Hematopoietic multipotent progenitor cell treated with erythropoietin and hydrocortisone succinate and interleukin-3 and kit ligand, for 4 days (in vitro differentiated cells): ENCODE measurements at regions not wholly inside any gene's neighbourhood (a gene's known extent, or its start where the extent isn't known, plus 50 kb on each side); places are given as distances from the start of the nearest gene placed in this dataset.
"Not testable (repeated sequence)": the region's sequence is repeated elsewhere in the genome, so short reads cannot be mapped to it uniquely, and the experiment has no call there.

Source experiments
- DNase-seq: peaks from one replicate; pipeline ENCODE4 v3.0.0-alpha.2; 2015

DNA sequence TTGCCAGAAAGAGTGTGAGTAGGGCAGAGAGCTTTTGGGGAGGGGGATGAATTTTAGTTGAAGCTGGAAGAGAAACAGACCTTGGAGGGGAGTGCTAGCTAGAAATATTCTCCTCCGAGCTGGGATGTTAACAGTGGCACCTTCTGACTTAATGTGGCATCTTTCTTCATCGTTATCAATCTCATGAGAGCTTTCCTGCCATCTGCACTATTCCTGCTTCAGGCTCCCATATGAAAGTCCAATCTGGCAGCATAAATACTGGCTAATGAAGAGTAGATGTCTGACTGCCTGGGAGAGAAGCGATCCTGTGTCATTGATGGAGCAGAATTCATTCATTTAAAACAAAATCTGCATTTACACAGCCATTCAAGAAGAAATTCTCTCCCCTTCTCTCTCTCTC, 284.5 kb downstream of the TMEM38B start:
- DNase-seq: no peak

- no peak for DNase-seq
These were observed 284.9 kb downstream of the TMEM38B start for GRCh38 chr9:105979290-105979689.

GRCh38 chr9:105984714-105985113, 290.4 kb downstream of the TMEM38B start:
- DNase-seq: no peak

DNA sequence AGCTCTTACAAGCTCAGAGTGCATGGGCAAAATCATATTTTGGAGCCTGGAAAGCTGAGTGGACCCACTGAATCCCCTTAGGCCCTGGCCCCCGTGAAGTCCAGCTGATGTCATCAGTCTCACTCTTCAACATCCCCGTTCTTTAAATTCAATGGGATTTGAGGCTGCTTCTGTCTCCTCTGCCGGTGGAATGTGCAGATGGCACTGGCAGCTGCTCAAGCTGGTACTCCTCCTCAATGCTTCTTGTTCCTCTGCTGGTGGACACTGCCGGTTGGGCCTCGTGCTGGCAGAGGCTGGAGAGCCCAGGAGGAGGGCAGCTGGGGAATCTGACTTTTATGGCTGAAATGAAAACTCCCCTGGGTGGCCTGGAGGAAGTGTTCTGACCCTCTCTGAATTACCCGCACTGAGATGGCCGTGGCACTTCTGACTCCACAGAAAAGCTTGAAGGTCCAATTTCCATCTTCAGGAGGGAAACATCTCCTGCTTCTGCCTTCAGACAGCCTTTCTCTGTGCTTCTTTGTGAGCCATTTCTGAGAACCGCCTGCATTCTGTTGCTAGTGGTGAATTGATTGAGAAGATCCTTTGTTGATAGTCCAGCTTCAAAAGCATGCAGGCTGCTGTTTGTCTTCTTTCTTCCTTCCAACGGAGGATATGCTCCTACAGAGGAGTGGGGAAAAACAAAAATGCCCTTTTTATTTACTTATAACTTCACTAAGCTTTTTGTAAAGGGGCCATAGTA, 298.9 kb downstream of the TMEM38B start:
- no peak for DNase-seq

GRCh38 chr9:105993921-105994715, 299.8 kb downstream of the TMEM38B start:
- DNase-seq: no peak

- DNase-seq: peak; percentile 5
These were observed 300.6 kb downstream of the TMEM38B start for GRCh38 chr9:105994970-105995369.

GRCh38 chr9:106017198-106017740, 322.9 kb downstream of the TMEM38B start:
- DNase-seq: no peak

- no peak for DNase-seq
These were observed 324.8 kb downstream of the TMEM38B start for GRCh38 chr9:106019039-106019680.

DNA sequence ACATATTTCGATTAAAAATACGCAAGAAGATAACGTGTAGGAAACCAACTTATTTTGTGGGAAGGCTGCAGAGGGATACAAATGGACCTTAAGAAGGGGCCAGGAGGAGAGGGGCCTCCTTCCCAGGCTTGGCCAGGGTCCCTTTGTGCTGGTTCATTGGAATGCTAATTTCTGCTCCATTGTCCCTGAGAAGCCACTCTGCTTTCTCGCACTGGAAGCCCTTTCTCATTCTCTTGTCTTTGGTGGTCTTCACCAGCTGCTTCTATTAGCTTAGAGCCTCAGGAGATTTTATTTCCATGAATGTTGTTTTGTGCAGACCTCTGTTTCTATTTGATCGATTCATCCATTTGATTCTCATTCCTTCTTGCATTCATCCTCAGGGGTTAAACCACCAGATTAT, 325.4 kb downstream of the TMEM38B start:
- no peak for DNase-seq

DNA sequence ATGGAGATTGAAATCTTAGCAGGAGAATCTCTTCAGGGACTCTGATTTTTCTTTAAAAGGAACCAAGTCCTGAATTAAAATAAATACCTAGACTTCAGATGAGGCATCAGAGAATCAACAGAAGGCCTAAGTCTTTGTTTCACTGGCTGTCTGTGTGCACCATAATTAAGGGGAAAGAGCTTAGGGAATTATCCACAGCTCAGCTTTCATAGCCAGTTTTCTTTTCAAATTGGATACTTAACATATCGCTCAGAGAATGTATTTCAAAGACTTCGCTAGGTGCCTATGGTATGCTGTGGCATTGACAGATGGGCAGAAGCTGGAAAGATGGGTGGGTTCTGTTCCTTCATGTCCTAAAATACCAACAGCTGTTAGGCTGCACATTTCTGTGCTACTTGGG, 325.8 kb downstream of the TMEM38B start:
- no peak for DNase-seq

- DNase-seq: no peak
These were observed 329.1 kb downstream of the TMEM38B start for GRCh38 chr9:106023455-106023854.

DNA sequence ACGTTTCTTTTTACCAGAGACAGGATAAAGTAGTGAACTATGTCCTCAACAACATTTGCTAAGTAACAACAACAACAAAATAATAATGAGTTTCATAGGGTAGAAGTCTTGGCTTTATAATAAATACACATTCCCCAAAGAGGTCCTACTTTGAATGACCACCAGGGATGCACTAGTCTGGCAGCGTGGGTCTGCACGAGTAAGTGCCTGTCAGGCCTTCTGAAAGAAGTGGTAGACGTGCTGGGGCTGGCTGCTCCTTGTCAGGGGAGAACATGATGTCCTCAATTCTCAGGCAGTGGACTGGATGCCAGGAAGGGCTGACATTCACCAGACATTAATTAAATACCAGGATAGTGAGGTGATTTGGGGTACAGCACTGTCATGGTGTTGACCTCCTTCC, 331.1 kb downstream of the TMEM38B start:
- peak; percentile 5 for DNase-seq

DNA sequence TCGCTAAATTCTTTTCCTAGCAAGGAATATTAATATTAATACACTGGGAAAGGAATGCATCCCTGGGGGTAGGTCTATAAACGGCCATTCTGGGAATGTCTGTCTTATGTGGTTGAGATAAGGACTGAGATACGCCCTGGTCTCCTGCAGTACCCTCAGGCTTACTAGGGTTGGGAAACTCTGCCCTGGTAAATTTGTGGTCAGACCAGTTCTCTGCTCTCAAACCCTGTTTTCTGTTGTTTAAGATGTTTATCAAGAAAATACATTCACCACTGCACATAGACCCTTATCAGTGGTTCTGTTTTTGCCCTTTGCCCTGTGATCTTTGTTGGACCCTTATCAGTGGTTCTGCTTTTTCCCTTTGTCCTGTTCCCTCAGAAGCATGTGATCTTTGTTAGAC, 335.8 kb downstream of the TMEM38B start:
- DNase-seq: not testable (repeated sequence)

DNA sequence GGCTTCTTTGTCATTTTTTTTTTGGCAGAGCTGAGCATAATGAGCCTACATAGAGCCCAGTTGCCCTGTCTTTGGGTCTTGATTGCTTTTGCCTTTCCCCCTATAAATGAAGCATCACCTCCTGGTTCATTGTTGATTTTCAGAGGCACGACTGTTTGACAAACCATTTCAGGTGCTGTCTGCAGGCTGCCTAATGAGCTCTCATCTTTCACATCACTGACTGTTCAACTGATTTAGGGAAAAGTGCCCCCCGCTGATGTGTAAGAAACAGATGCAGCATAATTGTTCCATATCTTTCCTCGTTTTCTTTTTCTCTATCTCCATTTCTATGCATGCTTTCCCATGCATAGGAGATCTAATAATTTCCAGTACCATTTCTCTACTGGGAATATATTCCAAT, 338.6 kb downstream of the TMEM38B start:
- DNase-seq: no peak

GRCh38 chr9:106035806-106036205, 341.5 kb downstream of the TMEM38B start:
- DNase-seq: no peak

DNA sequence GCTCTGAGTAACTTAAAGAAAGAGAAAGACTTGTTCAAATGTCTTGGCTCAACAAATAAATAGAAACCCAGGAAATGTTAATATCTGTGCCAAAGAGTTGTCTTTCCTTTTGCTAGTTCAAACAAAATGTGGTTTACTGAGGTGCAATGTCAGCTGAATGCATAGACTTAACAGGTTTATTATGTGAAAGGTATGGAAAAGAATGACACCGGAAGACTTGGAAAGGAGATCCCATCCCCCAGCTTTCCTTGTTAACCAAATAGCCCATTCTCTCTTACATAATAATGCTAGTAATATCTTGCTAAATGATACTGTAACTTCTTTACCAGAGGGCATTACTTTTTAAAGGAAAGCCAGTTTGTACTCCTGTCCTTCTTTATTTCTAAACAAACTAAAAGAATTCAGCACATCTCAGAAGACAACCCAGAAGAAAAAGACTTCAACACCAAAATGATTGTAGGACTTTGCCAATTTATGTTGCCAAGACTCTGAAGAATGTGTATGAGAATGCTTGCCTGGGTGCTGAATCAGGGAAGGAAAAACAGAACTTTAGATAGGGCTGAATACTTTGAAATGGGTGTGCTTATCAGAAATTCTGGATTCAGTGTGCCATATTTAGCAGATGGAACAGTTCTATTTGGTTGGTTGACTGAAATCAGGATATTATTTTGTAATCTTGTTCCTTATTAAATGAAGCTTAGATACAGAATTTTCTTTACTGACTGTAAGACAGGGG, 344.1 kb downstream of the TMEM38B start:
- no peak for DNase-seq

GRCh38 chr9:106039151-106039935, 345.0 kb downstream of the TMEM38B start:
- no peak for DNase-seq

DNA sequence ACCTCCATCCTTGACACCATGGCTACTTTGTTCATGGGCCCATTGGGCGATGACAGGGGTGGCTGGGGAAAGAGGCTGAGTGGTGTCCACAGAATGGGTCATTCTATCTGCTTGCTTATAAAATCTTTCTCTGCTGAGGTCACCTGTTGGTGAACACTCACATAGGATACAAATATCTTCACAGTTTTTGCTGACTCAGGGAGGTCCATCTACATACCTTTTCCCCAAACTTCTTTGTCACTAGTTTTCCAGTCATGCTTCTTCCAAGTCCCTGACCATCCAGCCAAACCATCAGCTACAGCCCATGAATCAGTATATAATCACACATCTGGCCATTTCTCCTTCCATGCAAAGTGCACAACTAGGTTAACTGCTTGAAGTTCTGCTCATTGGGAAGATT, 347.6 kb downstream of the TMEM38B start:
- not testable (repeated sequence) for DNase-seq

DNA sequence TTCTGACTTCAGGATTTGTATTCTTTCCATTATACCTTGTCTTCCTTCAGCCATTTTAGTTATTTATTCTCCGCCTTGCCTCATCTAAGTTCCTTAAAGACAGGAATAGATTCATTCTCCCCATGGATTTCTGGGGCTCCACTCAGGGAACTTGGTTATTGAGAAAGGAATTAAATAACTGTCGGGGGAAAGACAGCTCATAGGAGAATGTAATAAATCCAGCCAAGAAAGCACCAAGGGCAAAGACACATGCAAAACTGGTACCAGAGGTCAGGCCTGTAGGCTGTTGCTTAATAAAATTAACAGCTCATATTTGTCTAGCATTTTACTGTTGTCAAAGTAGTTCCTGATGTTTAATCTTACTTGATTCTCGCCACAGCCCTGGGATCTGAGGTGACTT, 357.2 kb downstream of the TMEM38B start:
- DNase-seq: no peak

GRCh38 chr9:106052166-106052565, 357.8 kb downstream of the TMEM38B start:
- DNase-seq: no peak

DNA sequence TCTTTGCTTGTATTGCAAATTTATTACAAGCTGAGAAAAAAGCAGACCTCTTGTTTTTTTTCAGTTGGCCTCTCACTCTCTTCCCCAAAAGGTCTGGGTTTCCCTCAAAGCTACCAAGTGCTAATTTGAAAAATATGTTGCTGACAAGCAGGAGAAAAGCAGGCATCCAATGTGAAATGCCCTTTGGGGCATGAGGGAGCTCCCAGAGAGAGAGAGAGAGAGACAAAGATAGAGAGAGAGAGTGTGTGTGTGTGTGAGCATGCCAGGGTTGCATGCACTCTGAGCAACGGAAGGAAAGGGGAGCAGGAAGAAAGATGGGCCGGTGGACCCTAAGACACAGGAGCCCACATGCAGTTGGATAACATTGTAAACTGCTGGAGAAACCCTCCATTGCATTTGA, 358.4 kb downstream of the TMEM38B start:
- DNase-seq: no peak

DNA sequence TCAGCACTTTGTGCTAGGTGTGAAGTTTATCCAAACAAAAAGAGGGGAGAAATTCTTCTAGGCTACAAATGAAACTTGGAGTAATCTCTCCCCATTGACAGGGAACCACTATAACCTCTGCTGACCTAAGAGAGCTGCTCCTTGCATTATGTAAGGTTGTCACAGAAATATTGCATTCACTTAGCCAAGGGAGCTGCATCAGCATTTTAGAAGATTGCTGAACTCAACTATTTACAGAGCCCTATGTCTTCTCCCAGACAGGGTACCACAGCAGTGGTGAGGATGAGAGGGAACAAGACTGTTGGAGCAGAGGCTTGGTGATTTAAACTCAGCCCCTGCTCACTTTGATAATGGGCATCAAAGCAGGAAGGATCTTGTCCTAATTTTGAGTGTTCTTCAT, 362.0 kb downstream of the TMEM38B start:
- no peak for DNase-seq
